ENCODE measurements at regions not wholly inside any gene's neighbourhood (a gene's known extent, or its start where the extent isn't known, plus 50 kb on each side); places are given as distances from the start of the nearest gene placed in this dataset.
"Not testable (repeated sequence)": the region's sequence is repeated elsewhere in the genome, so short reads cannot be mapped to it uniquely, and the experiment has no call there.

DNA sequence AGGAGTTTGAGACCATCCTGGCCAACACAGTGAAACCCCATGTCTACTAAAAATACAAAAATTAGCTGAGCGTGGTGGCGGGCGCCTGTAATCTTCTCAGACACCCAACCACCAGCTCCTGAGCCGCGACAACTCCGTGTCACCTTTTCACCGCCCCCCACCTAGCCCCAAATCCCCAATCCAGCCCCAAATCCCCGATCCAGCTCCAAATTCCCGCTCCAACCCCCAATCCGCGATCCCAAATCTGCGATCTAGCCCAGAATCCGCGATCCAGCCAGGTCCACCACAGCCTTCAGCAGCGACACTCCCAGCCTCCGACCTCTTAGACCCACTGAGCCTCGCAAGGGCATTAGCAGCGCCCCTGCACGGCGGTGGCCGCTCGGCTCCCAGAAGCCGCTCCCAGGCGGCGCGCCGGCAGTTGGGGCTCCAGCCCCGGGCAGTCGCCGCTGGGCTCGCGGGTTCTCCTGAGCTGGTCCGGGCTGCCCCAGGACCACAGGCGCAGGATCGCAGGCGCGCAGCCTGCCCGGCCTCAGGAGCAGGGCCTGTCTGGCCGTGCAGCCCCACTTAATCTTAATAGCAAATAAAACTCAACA lies 4469.9 kb upstream of the OR11H1 start:
- TF ChIP-seq RAD21 (conservative IDR thresholded peaks at IDR 0.05 in 1 of 2, IDR thresholded peaks at IDR 0.05 in 1 of 2); MAFK (IDR thresholded peaks at IDR 0.05; ENCODE audit: partially characterized antibody); POLR2A (IDR thresholded peaks at IDR 0.05; ENCODE audit: low read length): not testable (repeated sequence)
- TF ChIP-seq, protein P1, sequence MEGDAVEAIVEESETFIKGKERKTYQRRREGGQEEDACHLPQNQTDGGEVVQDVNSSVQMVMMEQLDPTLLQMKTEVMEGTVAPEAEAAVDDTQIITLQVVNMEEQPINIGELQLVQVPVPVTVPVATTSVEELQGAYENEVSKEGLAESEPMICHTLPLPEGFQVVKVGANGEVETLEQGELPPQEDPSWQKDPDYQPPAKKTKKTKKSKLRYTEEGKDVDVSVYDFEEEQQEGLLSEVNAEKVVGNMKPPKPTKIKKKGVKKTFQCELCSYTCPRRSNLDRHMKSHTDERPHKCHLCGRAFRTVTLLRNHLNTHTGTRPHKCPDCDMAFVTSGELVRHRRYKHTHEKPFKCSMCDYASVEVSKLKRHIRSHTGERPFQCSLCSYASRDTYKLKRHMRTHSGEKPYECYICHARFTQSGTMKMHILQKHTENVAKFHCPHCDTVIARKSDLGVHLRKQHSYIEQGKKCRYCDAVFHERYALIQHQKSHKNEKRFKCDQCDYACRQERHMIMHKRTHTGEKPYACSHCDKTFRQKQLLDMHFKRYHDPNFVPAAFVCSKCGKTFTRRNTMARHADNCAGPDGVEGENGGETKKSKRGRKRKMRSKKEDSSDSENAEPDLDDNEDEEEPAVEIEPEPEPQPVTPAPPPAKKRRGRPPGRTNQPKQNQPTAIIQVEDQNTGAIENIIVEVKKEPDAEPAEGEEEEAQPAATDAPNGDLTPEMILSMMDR (IDR thresholded peaks at IDR 0.05), result not testable (repeated sequence)
